ENCODE measurements at regions not wholly inside any gene's neighbourhood (a gene's known extent, or its start where the extent isn't known, plus 50 kb on each side); places are given as distances from the start of the nearest gene placed in this dataset.

DNA sequence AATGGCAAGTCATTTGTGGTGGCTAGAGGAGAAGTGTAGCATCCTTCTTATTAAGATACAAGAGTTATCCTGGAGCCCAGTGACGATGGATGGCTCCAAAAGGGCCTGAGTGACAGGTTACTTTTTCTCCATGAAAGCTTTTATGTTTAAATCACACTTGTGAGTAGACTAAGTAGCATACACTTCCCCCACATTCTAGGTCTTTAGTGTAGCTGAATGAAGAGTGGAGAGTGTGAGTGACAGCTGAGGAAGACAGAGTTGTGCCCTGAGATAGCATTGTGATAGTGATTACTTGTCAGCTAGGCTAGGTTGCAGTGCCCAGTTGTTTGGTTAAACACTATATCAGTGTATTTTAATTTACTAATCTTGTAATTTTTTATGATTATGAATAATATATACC, 337.8 kb downstream of the TENT4A start:
- no TSS peak for BruUV-seq (replicated peaks)
- Histone ChIP-seq H2BK120ac (ENCODE audit: low read depth, low read length) (no peak overlapping the region), H2AFZ (replicated peaks; ENCODE audit: low read length, poor library complexity) (no peak overlapping the region), H3K79me1 (ENCODE audit: low read depth in 1 of 2, low read length in 2 of 2) (no peaks in the 10 kb centered on the region), H3K4ac (ENCODE audit: low read depth, low read length) (no peak overlapping the region), H2BK15ac (ENCODE audit: low read depth, low read length) (no peak overlapping the region), H2AK5ac (ENCODE audit: low read depth, low read length) (no peak overlapping the region), H3K4me2 (ENCODE audit: low read depth, low read length) (no peak overlapping the region), H3K56ac (ENCODE audit: extremely low read depth, insufficient read depth, low read length) (no peak overlapping the region), H2BK5ac (ENCODE audit: low read depth, low read length, poor library complexity, severe bottlenecking) (no peak overlapping the region), H3K27ac (ENCODE audit: insufficient read depth, low read length) (no peak overlapping the region), H3K9ac (ENCODE audit: low read depth, low read length) (no peak overlapping the region), H3K9me1 (ENCODE audit: insufficient read depth, low read length) (no peaks in the 10 kb centered on the region), H3K18ac (ENCODE audit: low read depth, low read length) (no peak overlapping the region), H3K4me3 (ENCODE audit: insufficient read depth, low read depth, low read length) (no peak overlapping the region), H4K8ac (ENCODE audit: low read depth in 2 of 2, low read length in 2 of 2) (no peak overlapping the region), H3K14ac (replicated peaks; ENCODE audit: low read depth, low read length) (no peak overlapping the region), H4K91ac (ENCODE audit: insufficient read depth, low read depth, low read length) (no peak overlapping the region), H3K36me3 (ENCODE audit: control insufficient read depth, insufficient read depth, low read length) (no peaks in the 10 kb centered on the region), H3K27me3 (ENCODE audit: control insufficient read depth, insufficient read depth, low read length) (no peaks in the 10 kb centered on the region), H3K4me1 (ENCODE audit: control insufficient read depth, insufficient read depth, low read length) (no peaks in the 10 kb centered on the region), H4K20me1 (ENCODE audit: insufficient read depth, low read length) (no peaks in the 10 kb centered on the region), H2BK20ac (ENCODE audit: low read depth, low read length) (no peak overlapping the region), H3K9me3 (ENCODE audit: control insufficient read depth, insufficient read depth, low read length) (peaks cover 6% of the 10 kb centered on the region; the same call in 1 of the 2 replicates), H2AK9ac (replicated peaks; ENCODE audit: low read depth, low read length, poor library complexity) (no peak overlapping the region), H3K23ac (ENCODE audit: low read depth, low read length) (no peak overlapping the region), H4K5ac (ENCODE audit: low read depth, low read length) (no peak overlapping the region)
- no peak for ATAC-seq (ENCODE audit: low read depth)
- intact Hi-C loops (cut with micrococcal nuclease) (no loop called here), in situ Hi-C loops (cut with MboI; ENCODE audit: low sequenced_read_pairs) (no loop called here), dilution Hi-C loops (cut with HindIII; ENCODE audit: low sequenced_read_pairs, unreplicated experiment) (no loop called here)
- TF ChIP-seq CHD1 (IDR thresholded peaks at IDR 0.05; ENCODE audit: low read depth, low read length) (no peak), RAD21 (IDR thresholded peaks at IDR 0.05; ENCODE audit: low read length) (no peak), MAZ (IDR thresholded peaks at IDR 0.05; ENCODE audit: borderline replicate concordance, low read depth, low read length) (no peak), MXI1 (IDR thresholded peaks at IDR 0.05; ENCODE audit: borderline replicate concordance, low read depth, low read length) (no peak), NFE2L2 (IDR thresholded peaks at IDR 0.05; ENCODE audit: low read depth, low read length) (no peak), BHLHE40 (IDR thresholded peaks at IDR 0.05; ENCODE audit: low read depth, low read length) (no peak), MAFK (IDR thresholded peaks at IDR 0.05; ENCODE audit: low read depth, low read length) (no peak), RFX5 (IDR thresholded peaks at IDR 0.05; ENCODE audit: low read depth, low read length) (no peak), CEBPB (IDR thresholded peaks at IDR 0.05; ENCODE audit: low read depth, low read length) (no peak), FOS (IDR thresholded peaks at IDR 0.05; ENCODE audit: low read depth, low read length) (no peak), RCOR1 (IDR thresholded peaks at IDR 0.05; ENCODE audit: insufficient replicate concordance, low read length) (no peak)
- TF ChIP-seq, protein P1, sequence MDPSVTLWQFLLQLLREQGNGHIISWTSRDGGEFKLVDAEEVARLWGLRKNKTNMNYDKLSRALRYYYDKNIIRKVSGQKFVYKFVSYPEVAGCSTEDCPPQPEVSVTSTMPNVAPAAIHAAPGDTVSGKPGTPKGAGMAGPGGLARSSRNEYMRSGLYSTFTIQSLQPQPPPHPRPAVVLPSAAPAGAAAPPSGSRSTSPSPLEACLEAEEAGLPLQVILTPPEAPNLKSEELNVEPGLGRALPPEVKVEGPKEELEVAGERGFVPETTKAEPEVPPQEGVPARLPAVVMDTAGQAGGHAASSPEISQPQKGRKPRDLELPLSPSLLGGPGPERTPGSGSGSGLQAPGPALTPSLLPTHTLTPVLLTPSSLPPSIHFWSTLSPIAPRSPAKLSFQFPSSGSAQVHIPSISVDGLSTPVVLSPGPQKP (IDR thresholded peaks at IDR 0.05; ENCODE audit: borderline replicate concordance, low read depth, low read length) = no peak
- TF ChIP-seq, protein P2, sequence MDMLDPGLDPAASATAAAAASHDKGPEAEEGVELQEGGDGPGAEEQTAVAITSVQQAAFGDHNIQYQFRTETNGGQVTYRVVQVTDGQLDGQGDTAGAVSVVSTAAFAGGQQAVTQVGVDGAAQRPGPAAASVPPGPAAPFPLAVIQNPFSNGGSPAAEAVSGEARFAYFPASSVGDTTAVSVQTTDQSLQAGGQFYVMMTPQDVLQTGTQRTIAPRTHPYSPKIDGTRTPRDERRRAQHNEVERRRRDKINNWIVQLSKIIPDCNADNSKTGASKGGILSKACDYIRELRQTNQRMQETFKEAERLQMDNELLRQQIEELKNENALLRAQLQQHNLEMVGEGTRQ (IDR thresholded peaks at IDR 0.05; ENCODE audit: low read depth, low read length) = no peak
- no CpG with 5 or more reads among the region's 1 CpG for WGBS, 2 experiments (ENCODE audit: extremely low coverage in 2 of 2, insufficient read length in 1 of 2)
- POLR2A ChIA-PET (ENCODE audit: unreplicated experiment) = no interaction called here
- CTCF ChIA-PET = interaction anchor here (0.7 kb wide), 1 partner anchor 13 kb away, joined by 4 read pairs; no protein-coding TSS in a partner anchor
- no peak for DNase-seq

Measured in IMR-90 (cell line).